GM21447 (cell line): ENCODE measurements at regions not wholly inside any gene's neighbourhood (a gene's known extent, or its start where the extent isn't known, plus 50 kb on each side); places are given as distances from the start of the nearest gene placed in this dataset.

Experiments
- ATAC-seq: cut with Tn5 transposase; IDR thresholded peaks from one replicate; pipeline ENCODE4 v1.9.1; 2021; ENCODE audit not compliant: unreplicated experiment

DNA sequence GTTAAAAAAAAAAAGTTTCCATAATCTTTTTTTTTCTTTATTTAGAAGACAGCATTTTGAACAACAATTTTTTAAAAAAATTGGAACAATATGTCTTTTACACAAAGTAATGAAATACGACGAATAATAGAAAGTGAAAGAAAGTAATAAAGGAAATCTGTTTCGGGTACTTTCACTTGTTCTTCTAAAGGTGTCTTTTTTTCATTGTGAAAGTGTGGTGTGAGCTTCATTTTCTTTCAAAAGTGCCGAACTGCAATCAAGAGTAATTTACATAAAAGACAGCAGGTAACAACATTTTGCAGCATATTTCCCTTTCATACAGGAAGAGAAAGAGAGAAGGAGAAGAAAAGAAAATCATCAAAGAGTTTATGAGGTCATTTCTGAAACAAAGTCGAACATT lies 159.7 kb upstream of the CDH12 start:
- ATAC-seq = no peak

DNA sequence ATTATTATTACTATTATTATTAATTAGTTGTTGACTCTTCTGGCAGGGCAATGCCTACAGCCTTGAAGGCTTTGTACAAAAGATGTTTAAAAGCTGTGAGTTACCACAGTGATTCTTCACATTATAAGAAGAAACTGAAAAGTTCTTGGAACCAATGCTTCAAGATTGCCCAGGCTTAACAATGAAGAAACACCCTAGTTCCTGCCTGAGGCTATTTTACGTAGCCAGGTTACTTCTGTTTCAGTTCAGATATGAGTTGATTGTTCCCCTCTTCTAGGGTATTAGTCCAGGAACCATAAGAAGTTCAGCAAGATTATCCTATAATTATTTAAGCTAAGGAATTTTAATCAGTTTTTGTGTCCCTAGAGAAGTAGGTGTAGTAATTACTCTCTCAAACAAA lies 154.6 kb upstream of the CDH12 start:
- ATAC-seq = no peak

DNA sequence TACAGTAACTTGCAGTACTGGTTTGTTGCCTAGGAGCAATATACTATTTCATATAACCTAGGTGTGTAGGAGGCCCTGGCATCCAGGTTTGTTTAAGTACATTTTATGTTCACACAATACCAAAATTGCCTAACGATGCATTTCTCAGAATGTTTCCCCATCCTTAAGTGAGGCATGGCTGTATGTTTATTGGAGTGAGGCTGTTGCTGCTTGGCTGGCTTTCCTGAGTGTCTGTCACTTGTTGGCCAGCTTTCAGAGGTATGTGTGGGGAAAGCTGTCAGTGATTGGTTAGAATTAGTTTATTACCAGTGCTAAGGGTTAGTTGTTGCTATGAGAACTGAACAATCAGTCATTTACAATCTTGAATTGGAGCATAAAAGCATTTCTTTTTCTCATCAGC lies 154.1 kb upstream of the CDH12 start:
- no peak for ATAC-seq

DNA sequence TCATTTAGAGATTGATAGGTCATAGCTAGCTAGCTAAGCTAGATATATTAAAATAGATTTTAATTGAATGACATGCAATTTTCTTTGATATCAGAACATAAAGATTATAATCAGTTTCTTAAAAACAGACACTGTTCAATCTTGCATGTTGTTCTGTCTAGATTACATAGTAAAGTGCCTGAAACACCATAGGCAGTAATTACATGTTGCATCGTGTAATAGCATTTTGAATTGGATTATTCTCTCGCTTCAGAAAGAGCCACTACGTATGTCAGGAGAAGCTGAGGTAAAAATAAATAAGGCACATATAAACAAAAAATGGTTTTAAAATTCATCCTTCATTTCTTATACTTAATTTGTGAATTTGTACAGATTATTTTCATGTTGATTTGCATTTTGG lies 148.0 kb upstream of the CDH12 start:
- no peak for ATAC-seq

DNA sequence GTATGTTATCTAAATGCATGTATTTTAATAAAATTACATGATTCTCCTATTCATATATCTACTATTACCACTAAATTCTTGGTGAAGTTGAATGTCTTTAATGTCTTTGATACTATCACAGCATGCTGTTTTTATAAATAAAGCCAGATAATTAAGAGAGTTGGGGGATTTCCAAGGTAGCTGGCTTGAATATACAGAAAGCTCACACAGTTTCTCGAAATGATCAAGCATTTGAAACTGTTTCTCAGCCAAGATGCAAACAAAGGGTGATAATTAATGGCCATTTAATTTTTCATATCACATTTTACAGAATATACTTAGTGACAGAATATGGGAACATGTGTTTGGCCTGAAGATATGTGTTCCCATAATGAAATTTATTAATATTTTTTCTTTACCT lies 145.6 kb upstream of the CDH12 start:
- ATAC-seq = no peak

DNA sequence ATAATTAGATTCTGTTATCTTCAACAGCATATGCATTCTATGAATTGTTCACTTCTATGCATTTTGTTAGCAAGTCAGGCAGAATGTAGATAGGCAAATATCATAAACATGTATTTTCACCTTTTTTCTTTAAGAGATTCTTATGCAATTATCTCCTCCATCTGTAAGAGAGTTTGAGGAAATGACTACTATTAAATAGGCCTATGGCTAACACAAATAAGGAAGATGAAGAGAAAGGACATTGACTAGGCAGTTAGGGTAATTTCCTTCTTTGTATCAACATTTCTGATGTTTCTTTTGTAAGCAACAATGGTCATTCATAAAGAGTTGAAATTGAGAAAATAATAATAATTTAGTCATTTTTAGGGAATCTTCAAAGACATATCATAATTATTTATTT lies 145.2 kb upstream of the CDH12 start:
- no peak for ATAC-seq

DNA sequence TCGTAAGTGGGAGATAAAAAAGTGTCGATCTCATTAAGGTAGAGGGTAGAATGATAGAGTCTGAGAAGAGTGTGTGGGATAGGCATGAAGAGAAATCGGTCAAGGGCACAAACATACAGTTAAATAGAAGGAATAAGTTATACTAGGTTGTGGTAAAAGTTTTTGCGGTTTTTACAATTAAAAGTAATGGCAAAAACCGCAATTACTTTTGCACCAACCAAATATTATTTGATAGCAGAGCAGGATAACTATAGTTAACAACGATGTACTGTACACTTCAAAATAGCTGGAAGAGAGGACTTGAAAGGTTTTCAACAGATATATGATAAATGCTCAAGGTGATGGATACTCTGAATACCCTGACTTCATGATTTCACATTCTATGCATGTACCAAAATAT lies 135.8 kb upstream of the CDH12 start:
- no peak for ATAC-seq

DNA sequence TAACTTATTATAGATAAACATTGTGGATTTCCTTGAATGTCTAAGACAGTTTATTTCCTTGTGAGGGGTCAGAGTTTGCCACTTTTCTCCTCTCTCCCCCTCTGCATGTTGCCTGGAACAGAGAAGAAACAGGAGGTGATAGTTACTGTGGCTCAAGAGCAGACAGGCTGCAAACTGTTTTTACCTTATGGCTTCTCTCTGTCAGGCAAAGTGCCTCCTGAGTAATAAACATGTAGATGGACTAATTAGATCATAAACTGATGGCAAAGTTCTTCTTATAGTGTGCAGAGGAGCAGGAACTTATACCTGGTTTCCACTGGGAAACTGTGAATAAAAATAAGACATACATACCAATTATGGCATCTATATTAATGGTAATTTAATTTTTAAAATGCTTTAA lies 133.1 kb upstream of the CDH12 start:
- ATAC-seq = no peak

DNA sequence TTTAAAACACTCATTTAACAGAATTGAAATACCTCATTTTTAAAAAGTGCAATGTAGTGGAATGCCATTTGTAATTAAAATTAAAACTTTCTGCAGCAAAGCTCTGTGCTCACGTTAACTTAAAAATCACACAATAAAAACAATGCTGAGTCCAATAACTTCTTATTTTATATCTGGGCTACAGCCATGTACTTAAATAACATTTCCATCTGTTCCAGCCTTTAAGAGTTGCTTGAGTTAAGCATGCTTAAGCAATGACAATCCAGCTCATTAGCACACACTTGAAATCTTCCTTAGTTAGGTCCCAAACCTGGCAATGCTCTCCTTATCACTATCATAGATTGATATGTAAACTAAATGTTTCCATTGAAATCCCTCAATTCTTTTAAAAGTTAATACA lies 132.3 kb upstream of the CDH12 start:
- ATAC-seq = no peak

DNA sequence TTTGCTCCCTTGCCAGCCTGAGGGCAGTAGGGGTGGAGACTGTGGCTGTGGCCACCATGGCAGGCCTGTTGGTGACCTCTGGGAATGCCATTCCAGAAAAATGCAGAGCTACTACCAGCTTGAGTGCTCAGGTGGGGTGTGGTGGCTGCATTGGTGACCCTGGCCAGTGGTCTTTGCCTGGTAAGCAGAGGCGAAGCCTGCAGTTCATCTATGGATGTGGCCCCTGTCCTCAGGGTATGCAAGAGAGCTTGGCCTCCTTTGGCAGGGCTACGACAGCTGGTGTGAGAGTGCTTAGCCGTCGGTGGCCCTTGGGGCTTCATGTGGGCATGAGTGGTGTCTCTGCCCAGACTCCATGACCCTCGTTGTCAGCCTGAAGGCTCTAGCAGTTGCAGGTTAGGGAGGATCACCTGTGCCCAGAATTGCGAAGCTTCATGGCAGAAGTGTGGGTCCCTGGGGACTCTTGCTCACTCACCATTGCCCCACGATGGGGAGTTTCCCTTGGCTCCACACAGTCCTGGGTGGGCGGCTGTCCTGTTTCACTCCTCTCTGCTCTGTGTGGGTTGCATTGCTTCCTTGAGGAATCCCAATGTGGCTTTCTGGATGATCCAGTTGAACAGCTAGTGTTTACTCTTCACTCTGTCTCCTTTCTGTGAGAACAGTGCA lies 117.9 kb upstream of the CDH12 start:
- no peak for ATAC-seq

DNA sequence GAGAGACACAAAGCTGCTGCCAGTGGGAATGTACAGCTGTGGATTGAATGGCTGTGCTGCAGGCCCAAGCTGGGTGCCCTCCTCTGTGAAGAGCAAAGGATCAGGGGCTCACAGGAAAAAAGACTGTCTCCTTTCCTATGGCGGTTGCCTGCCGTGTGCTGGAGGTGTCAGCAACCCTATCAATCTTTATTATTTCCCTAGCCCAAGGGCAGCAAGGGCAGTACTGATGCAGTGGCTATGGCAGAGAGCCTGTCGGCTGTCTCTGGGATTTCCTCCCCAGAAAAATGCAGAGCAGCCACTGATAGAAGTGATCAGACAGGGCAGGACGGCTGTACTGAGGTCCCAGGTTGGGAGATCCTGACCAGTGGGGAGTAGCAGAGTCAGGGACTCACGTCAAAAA lies 117.3 kb upstream of the CDH12 start:
- no peak for ATAC-seq

DNA sequence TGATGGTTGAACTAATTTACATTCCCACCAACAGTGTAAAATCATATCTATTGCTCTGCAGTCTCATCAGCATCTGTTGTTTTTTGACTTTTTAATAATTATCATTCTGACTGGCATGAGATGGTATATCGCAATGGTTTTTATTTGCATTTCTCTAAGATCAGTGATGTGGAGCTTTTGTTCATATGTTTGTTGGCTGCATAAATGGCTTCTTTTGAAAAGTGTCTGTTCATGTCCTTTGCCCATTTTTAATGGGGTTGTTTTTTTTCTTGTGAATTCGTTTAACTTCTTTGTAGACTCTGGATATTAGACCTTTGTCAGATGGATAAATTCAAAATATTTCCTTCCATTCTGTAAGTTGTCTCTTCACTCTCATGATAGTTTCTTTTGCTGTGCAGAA lies 115.2 kb upstream of the CDH12 start:
- no peak for ATAC-seq

DNA sequence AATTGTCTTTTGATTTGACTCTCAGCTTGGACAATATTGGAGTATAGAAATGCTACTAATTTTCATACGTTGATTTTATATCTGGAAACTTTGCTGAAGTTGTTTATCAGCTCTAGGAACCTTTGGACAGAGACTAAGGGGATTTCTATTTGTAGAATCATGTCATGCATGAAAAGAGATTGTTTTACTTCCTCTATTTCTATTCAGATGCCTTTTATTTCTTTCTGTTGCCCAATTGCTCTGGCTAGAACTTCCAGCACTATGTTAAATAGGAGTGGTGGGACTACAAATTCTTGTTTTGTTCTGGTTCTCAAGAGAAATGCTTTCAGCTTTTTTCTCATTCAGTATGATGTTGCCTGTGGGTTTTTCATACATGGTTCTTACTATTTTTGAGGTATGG lies 112.8 kb upstream of the CDH12 start:
- ATAC-seq = no peak

DNA sequence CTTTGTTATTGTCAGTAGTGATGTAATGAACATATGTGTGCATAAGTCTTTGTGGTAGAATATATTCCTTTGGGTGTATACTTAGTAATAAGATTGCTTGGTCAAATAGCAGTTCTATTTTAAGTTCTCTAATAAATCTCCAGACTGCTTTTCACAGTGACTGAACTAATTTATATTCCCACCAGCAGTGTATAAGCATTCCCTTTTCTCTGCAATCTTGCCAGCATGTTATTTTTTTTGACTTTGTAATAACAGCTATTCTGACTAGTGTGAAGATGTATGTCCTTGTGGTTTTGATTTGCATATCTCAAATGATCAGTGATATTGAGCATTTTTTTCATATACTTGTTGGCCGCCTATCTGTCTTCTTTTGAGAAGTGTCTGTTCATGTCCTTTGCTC lies 111.5 kb upstream of the CDH12 start:
- ATAC-seq = no peak

DNA sequence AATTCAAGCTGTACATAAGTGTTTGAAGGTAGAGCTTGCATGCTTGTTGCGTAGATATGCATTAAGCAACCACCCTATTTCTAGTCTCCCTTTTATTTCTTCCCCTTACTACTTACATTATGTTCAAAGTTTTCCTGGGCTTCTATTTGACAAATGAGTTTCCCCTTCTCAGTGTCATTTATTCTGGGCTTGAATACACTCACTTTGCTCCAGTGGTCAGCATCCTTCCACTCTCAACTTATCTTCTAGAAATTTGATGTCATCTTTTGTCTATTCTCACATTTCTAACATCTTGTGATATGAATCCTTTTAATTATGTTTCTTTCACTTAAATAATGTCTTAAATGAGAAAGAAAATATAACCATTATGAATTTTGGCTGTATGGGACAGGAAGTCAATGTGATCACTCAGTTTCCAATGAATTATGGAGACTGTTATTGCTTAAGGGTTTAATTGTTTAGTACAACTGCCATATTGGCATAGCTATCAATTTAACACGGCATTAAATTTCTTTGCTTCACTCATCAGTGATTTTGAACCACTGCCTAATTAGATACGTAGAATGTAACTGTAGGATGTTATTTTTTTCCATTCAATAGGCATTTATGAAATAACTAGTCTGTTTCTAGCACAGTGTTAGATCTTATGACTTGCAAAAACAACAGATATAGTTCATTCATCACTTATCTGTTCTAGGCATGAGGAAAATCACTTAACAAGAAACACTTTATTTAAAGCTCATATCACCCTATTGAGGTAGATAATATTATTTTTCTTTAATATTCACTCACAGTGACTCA lies 105.5 kb upstream of the CDH12 start:
- no peak for ATAC-seq

DNA sequence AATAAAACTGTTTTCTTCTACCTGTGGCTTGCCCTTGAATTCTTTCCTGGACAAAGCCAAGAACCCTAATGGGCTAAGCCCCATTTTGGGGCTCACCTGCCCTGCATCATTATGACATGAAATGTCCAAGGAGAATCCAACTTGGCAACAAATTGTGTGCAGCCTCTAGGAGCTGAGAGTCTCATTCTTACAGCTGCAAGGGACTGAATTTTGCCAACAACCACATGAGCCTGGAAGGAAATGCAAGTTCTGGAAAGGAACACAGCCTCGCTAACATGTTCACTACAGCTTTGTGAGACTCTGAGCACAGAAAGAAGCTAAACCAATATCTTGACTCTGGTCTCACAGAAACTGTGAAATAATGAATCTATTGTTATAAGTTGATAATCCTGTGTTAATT lies 94.8 kb upstream of the CDH12 start:
- no peak for ATAC-seq

DNA sequence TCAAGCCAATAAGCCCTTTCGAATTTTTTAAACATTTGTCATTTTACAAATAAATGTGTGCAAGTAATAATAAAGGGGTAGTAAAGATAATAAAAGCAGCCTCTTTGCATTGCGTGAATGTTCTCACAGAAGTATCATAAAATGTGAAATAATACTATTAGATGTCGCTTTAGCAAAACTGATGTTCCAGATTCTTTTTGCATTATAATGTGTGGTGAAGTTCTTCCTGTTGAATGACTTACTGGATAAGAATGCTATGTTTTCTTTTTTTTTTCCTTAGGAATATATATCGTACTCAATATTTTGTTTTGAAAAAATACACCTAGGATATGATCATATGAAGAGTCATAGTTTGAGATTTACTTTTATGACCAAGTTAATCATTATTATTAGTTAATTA lies 85.2 kb upstream of the CDH12 start:
- no peak for ATAC-seq

DNA sequence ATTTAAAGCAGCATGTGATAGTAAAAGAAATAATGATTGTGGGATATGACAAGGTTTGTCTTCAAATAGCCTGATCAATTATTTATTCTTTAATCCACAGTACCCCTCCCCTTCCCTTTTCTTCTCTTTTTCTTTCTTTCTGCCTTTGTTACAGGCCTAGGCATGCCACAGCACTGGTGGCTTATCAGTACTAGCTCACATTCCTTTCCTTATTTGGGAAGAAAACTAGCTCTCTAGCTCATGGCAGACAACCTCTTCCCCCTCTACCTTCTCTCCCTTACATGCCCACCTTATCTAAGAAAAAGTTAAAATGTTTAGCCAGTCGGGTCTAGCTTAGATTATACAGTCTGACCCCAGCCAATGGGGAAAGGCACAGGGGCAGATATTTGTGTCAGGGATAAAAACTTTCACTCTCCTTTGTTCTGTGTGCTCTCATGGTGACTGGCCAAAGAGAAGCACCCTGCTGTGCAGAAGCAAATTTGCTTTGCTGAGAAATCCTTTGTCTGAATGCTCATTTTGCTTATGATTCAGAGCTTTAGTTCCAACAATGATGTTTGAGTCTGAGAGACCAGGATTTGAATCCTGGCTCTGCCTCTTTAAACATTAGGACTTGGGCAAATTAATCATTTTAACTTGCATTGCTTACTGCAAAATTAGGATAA lies 75.8 kb upstream of the CDH12 start:
- no peak for ATAC-seq

DNA sequence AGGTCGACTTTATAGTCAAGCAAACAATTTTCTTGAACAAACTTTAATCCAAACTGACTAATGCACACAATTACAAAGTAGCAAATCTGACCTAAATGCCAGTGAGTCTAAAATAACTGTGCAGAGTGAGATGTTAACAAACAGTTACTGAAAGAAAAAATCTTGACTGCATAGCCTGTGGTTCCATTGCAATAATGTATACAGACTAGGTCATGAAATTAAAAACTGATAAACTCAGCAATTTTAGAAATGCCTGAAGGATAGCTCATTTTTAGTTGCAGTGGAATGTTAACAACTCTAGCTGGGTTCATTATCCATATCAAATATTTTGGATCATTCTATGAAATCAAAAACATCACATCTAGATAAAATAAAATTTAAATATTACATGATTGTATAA lies 73.4 kb upstream of the CDH12 start:
- ATAC-seq = no peak

DNA sequence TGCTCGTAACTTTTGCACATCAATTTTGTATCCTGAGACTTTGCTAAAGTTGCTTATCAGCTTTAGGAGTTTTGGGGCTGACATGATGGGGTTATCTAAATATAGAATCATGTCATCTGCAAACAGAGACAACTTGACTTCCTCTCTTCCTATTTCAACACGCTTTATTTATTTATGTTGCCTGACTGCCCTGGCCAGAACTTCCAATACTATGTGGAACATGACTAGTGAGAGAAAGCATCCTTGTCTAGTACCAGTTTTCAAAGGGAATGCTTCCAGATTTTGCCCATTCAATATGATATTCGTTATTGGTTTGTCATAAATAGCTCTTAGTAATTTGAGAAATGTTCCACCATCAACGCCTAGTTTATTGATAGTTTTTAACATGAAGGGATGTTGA lies 65.4 kb upstream of the CDH12 start:
- ATAC-seq = no peak

DNA sequence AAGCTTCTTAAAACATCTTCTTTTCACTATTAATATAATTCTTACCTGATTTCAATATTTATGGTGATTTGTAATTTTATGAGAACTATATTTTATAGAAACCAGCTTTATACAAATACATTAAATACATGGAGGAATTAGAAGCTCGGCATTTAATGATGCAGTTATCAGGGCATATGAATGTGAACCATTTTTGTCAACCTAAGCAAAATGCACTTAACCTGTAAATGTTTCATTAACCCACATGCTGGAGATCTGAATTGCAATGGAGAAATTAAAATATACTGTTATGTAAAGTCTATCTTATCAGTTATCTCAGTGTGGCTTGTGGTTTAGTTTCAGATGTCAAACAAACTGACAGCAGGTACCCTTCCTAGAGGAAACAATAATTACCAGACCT lies 63.2 kb upstream of the CDH12 start:
- ATAC-seq = no peak

DNA sequence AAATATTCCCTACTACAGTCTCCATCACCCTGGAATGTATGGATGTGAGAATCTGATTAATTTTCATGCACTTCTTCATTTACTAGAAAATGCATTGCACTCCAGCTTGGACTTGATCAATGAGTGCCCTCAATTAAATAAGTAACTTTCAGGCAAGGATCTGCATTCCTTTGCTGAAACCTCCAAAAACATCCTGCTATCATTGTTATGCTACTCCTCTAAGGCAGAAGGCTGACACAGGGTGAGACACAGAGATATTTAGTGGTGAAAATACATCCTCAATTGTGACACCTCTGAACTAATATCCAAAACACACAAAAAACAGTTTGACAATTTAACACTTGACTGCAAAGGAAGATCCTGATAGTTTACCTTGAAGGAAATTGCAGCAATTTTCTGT lies 57.9 kb upstream of the CDH12 start:
- ATAC-seq = no peak
